Nucleus accumbens (tissue), 56 donors: ENCODE measurements at regions not wholly inside any gene's neighbourhood (a gene's known extent, or its start where the extent isn't known, plus 50 kb on each side); places are given as distances from the start of the nearest gene placed in this dataset.
"Not testable (repeated sequence)": the region's sequence is repeated elsewhere in the genome, so short reads cannot be mapped to it uniquely, and the experiment has no call there.

Source experiments
- DNase-seq, 56 donors: peaks; one replicate each; lab custom pipeline; 2025; lab: John Stamatoyannopoulos, UW

GRCh38 chr4:131344761-131345160 is 1804.3 kb upstream of the PCDH10 start:
- DNase-seq = no peak

GRCh38 chr4:131347816-131348215 is 1801.3 kb upstream of the PCDH10 start:
- DNase-seq = no peak

- DNase-seq = no peak
Observed at GRCh38 chr4:131348263-131348662, 1800.8 kb upstream of the PCDH10 start.

- not testable (repeated sequence) for DNase-seq
Observed at GRCh38 chr4:131352371-131352770, 1796.7 kb upstream of the PCDH10 start.

GRCh38 chr4:131366714-131367113 is 1782.4 kb upstream of the PCDH10 start:
- no peak for DNase-seq

- DNase-seq = no peak
Observed at GRCh38 chr4:131367441-131367840, 1781.7 kb upstream of the PCDH10 start.

- no peak for DNase-seq
Observed at GRCh38 chr4:131370846-131371245, 1778.2 kb upstream of the PCDH10 start.

- no peak for DNase-seq
Observed at GRCh38 chr4:131381055-131381454, 1768.0 kb upstream of the PCDH10 start.

GRCh38 chr4:131382839-131383238 is 1766.3 kb upstream of the PCDH10 start:
- no peak for DNase-seq

GRCh38 chr4:131388277-131388676 is 1760.8 kb upstream of the PCDH10 start:
- no peak for DNase-seq

- no peak for DNase-seq
Observed at GRCh38 chr4:131408102-131408501, 1741.0 kb upstream of the PCDH10 start.

- no peak for DNase-seq
Observed at GRCh38 chr4:131411393-131411792, 1737.7 kb upstream of the PCDH10 start.

- DNase-seq = no peak
Observed at GRCh38 chr4:131419147-131419546, 1729.9 kb upstream of the PCDH10 start.

GRCh38 chr4:131426023-131426758 is 1722.9 kb upstream of the PCDH10 start:
- no peak for DNase-seq

- DNase-seq = no peak
Observed at GRCh38 chr4:131427000-131427399, 1722.1 kb upstream of the PCDH10 start.

- DNase-seq = no peak
Observed at GRCh38 chr4:131430302-131430701, 1718.8 kb upstream of the PCDH10 start.

GRCh38 chr4:131441004-131441688 is 1707.9 kb upstream of the PCDH10 start:
- DNase-seq = no peak

GRCh38 chr4:131447883-131448282 is 1701.2 kb upstream of the PCDH10 start:
- no peak for DNase-seq

GRCh38 chr4:131450572-131451209 is 1698.4 kb upstream of the PCDH10 start:
- no peak for DNase-seq

- DNase-seq = no peak
Observed at GRCh38 chr4:131459430-131460101, 1689.5 kb upstream of the PCDH10 start.

GRCh38 chr4:131470360-131470759 is 1678.7 kb upstream of the PCDH10 start:
- DNase-seq = no peak
